Chondrocyte (in vitro differentiated cells): ENCODE measurements at regions not wholly inside any gene's neighbourhood (a gene's known extent, or its start where the extent isn't known, plus 50 kb on each side); places are given as distances from the start of the nearest gene placed in this dataset.

Experiments used
- DNase-seq: peaks from one replicate; pipeline ENCODE4 v3.0.0; 2021; ENCODE audit warnings: mixed read lengths, low spot score
- H3K27ac Mint-ChIP-seq: one replicate; pipeline ENCODE4 v1.8.0; 2021; ENCODE audit warnings: mild to moderate bottlenecking, moderate library complexity, mixed read lengths; ENCODE audit not compliant: unreplicated experiment
- H3K27me3 Mint-ChIP-seq: 2 replicates; pipeline ENCODE4 v1.8.0; 2021; ENCODE audit warnings: low read depth, mixed read lengths
- H3K36me3 Mint-ChIP-seq: 2 replicates; pipeline ENCODE4 v1.8.0; 2021; ENCODE audit warnings: low read depth, mixed read lengths
- H3K4me1 Mint-ChIP-seq: 2 replicates; pipeline ENCODE4 v1.8.0; 2021; ENCODE audit warnings: low read depth, mild to moderate bottlenecking, mixed read lengths
- H3K4me3 Mint-ChIP-seq: one replicate; pipeline ENCODE4 v1.8.0; 2021; ENCODE audit warnings: mild to moderate bottlenecking, moderate library complexity, mixed read lengths; ENCODE audit not compliant: unreplicated experiment
- H3K9me3 Mint-ChIP-seq: 2 replicates; pipeline ENCODE4 v1.8.0; 2021; ENCODE audit warnings: low read depth, mixed read lengths
- TF ChIP-seq, protein P1 (sequence below): fragments of 200-600 bp; sonication (generic); IDR thresholded peaks from 2 replicates; pipeline ENCODE4 v1.5.0; 2021; ENCODE audit warnings: antibody characterized with exemption, mild to moderate bottlenecking, moderate library complexity

DNA sequence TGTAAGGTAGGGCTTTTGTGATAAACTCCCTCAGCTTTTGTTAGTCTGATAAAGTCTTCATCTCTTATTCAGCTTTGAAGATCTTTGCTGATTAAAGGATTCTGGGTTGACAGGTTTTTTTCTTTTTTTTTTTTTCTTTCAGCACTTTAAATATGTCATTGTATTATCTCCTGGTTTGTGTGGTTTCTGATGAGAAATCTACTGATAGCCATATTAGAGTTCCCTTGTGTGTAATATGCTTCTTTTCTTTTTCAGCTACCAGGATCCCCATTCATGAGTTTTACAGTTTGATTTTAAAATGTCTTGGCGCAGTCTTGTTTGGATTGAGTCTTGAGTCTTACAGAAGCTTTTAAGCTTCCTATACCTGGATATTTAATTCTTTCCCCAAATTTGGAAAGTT lies 504.5 kb downstream of the TLL1 start:
- Mint-ChIP-seq H3K36me3 (peaks cover 16% of the 10 kb centered on the region), H3K27me3 (peaks cover 10% of the 10 kb centered on the region), H3K27ac (no peak overlapping the region), H3K9me3 (peaks cover 39% of the 10 kb centered on the region), H3K4me1 (no peaks in the 10 kb centered on the region), H3K4me3 (no peak overlapping the region)
- TF ChIP-seq, protein P1, sequence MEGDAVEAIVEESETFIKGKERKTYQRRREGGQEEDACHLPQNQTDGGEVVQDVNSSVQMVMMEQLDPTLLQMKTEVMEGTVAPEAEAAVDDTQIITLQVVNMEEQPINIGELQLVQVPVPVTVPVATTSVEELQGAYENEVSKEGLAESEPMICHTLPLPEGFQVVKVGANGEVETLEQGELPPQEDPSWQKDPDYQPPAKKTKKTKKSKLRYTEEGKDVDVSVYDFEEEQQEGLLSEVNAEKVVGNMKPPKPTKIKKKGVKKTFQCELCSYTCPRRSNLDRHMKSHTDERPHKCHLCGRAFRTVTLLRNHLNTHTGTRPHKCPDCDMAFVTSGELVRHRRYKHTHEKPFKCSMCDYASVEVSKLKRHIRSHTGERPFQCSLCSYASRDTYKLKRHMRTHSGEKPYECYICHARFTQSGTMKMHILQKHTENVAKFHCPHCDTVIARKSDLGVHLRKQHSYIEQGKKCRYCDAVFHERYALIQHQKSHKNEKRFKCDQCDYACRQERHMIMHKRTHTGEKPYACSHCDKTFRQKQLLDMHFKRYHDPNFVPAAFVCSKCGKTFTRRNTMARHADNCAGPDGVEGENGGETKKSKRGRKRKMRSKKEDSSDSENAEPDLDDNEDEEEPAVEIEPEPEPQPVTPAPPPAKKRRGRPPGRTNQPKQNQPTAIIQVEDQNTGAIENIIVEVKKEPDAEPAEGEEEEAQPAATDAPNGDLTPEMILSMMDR, result no peak
- DNase-seq, result no peak

- H3K36me3 Mint-ChIP-seq, result no peaks in the 10 kb centered on the region
- TF ChIP-seq, protein P1, result no peak
- DNase-seq, result no peak
- H3K27ac Mint-ChIP-seq, result no peak overlapping the region
- no peaks in the 10 kb centered on the region for H3K4me1 Mint-ChIP-seq
- no peak overlapping the region for H3K4me3 Mint-ChIP-seq
- no peaks in the 10 kb centered on the region for H3K9me3 Mint-ChIP-seq
- peaks cover 7% of the 10 kb centered on the region for H3K27me3 Mint-ChIP-seq
Measured at GRCh38 chr4:166386491-166387360, 513.7 kb downstream of the TLL1 start.

DNA sequence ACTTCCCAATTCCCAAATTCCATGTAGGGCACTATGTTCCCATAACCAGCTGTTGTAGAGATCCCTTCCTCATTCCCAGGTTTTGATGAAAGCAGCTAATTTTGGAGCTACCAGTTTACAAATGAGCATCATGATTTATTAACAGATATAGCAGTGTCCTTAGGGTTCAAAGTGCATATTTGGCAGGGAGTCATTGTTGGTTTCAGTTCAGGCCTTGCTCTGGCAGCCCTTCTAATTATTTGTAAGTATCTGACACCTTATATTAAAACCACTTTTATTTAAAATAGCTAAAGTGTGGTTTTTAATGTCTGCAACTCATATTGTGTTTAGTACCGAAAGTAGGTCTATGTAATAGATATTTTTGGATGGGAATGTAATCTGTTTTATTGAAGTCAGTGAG lies 518.5 kb downstream of the TLL1 start:
- H3K9me3 Mint-ChIP-seq, result no peaks in the 10 kb centered on the region
- no peaks in the 10 kb centered on the region for H3K4me1 Mint-ChIP-seq
- H3K4me3 Mint-ChIP-seq, result no peak overlapping the region
- TF ChIP-seq, protein P1, result no peak
- H3K36me3 Mint-ChIP-seq, result no peaks in the 10 kb centered on the region
- H3K27me3 Mint-ChIP-seq, result peaks cover 13% of the 10 kb centered on the region
- H3K27ac Mint-ChIP-seq, result no peak overlapping the region
- DNase-seq, result no peak

DNA sequence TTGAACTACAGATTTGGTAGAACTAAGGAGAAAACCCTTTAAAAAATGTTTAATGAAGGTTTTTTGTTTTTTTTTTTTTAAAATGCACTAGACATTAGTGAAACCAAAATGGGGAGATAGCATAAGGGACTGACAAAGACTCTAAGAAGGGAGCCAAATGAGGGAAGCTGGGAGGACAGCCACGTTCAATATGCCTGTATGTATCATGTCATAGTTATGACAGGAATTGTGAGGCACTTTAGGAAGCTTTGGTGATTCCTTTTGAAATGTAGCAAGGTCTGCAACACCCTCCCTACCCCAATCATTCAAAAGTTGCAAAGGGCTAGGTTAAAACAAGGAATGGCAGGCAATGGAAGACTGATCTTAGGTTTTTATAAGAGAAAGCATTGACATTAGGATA lies 526.0 kb downstream of the TLL1 start:
- TF ChIP-seq, protein P1, result no peak
- Mint-ChIP-seq H3K27me3 (peaks cover 15% of the 10 kb centered on the region), H3K36me3 (peaks cover 2% of the 10 kb centered on the region), H3K4me1 (no peaks in the 10 kb centered on the region), H3K4me3 (no peak overlapping the region), H3K9me3 (peaks cover 9% of the 10 kb centered on the region), H3K27ac (no peak overlapping the region)
- no peak for DNase-seq

GRCh38 chr4:166400270-166400894 lies 527.3 kb downstream of the TLL1 start:
- TF ChIP-seq, protein P1, result no peak
- no peaks in the 10 kb centered on the region for H3K4me1 Mint-ChIP-seq
- no peak overlapping the region for H3K27ac Mint-ChIP-seq
- H3K9me3 Mint-ChIP-seq, result peaks cover 14% of the 10 kb centered on the region
- no peak overlapping the region for H3K4me3 Mint-ChIP-seq
- peaks cover 9% of the 10 kb centered on the region for H3K27me3 Mint-ChIP-seq
- DNase-seq, result no peak
- H3K36me3 Mint-ChIP-seq, result peaks cover 4% of the 10 kb centered on the region
